ENCODE measurements at regions not wholly inside any gene's neighbourhood (a gene's known extent, or its start where the extent isn't known, plus 50 kb on each side); places are given as distances from the start of the nearest gene placed in this dataset.

DNA sequence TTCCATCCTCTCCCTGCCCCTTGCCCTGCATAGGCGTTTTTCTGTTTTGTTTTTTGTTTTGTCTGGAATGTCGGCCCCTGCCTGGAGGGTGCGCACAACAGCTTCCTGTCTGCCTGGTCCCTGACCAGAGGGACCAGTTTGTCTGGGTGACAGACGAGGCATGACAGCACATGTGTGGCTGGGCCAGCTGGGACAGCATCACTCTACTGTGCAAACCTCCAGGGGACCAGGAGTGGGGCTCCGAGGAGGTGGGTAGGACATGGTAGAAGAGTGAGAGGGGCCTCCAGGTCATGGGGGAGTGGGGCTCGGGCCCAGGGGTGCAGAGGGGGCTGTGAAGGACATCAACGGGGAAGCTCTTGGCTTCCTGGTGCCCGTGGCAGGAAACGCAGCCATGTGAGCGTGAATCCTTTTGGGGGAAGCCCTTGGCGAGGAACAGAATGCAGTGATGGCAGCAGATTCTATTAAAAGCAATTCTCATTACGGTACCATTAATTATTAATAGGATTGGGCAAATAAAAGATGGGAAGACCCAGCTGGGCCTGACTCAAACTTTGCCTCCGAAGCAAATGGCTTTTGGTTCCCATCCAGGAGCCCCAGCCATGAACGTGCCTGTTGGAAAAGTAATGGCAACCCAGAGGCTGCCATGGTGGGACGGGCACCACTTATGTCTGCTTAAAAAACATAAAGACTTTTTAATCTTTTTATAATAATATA, 184.4 kb upstream of the IER5L start:
- no peaks in the 10 kb centered on the region for H3K36me3 ChIP-seq (ENCODE audit: insufficient read depth, insufficient read length, low read length)
- H3K9ac ChIP-seq (ENCODE audit: insufficient read length, low read depth): no peak overlapping the region
- no peak for DNase-seq (ENCODE audit: low read depth, low spot score)
- no peak overlapping the region for H3K4me3 ChIP-seq (ENCODE audit: insufficient read length, low read depth)
- H3K9me3 ChIP-seq (ENCODE audit: insufficient read depth, low read length): no peaks in the 10 kb centered on the region
- H3K4me1 ChIP-seq (ENCODE audit: insufficient read depth, insufficient read length): peaks cover 10% of the 10 kb centered on the region
- H3K27me3 ChIP-seq (ENCODE audit: insufficient read depth, insufficient read length): no peaks in the 10 kb centered on the region
- no peak for TF ChIP-seq SUZ12 (IDR thresholded peaks at IDR 0.05; ENCODE audit: extremely low read depth, insufficient read depth, insufficient read length)

GRCh38 chr9:129361196-129361595, 183.1 kb upstream of the IER5L start:
- no peak for DNase-seq (ENCODE audit: low read depth, low spot score)
- H3K27me3 ChIP-seq (ENCODE audit: insufficient read depth, insufficient read length): no peaks in the 10 kb centered on the region
- no peak overlapping the region for H3K9ac ChIP-seq (ENCODE audit: insufficient read length, low read depth)

DNA sequence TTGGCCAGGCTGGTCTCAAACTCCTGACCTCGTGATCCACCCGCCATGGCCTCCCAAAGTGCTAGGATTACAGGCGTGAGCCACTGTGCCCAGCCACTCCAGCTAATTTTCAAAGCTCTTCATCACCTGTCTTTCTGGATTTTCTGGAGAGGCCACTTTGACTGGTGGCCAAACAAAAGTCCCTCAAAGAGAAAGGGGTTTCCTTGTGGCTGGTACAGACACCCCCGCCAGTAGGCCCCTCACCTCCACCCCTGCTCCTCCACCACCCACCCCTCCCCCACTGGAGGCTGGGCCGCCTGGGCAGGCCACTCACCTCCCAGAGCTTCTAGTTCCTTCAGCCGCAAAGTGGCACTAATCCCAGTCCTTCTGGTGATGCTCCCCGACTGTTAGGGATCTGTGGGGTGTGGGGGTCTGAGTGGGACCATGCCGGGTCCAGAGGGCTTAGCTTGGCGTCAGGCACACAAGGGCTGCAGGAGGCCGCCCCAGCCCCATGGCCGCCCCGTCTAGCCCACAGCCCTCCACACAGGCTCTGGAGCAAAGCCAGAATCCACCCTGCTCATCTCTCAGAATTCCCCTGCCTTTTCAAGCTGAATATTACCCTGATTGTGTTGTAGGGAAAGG, 182.0 kb upstream of the IER5L start:
- DNase-seq (ENCODE audit: low read depth, low spot score): no peak

More at GRCh38 chr9:129361196-129361595, 183.1 kb upstream of the IER5L start:
- no peaks in the 10 kb centered on the region for H3K36me3 ChIP-seq (ENCODE audit: insufficient read depth, insufficient read length, low read length)
- TF ChIP-seq ZNF274 (IDR thresholded peaks at IDR 0.05; ENCODE audit: low read depth, low read length): no peak
- peaks cover 10% of the 10 kb centered on the region for H3K4me1 ChIP-seq (ENCODE audit: insufficient read depth, insufficient read length)
- no peak overlapping the region for H3K4me3 ChIP-seq (ENCODE audit: insufficient read length, low read depth)
- H3K9me3 ChIP-seq (ENCODE audit: insufficient read depth, low read length): peaks cover 2% of the 10 kb centered on the region; the same call in 1 of the 2 replicates

GRCh38 chr9:129359162-129359811, 181.2 kb upstream of the IER5L start:
- Histone ChIP-seq H3K4me1 (ENCODE audit: insufficient read depth, insufficient read length) (peaks cover 10% of the 10 kb centered on the region), H3K4me3 (ENCODE audit: insufficient read length, low read depth) (no peak overlapping the region), H3K27me3 (ENCODE audit: insufficient read depth, insufficient read length) (no peaks in the 10 kb centered on the region), H3K9ac (ENCODE audit: insufficient read length, low read depth) (no peak overlapping the region), H3K36me3 (ENCODE audit: insufficient read depth, insufficient read length, low read length) (no peaks in the 10 kb centered on the region), H3K9me3 (ENCODE audit: insufficient read depth, low read length) (peaks cover 15% of the 10 kb centered on the region)
- TF ChIP-seq YY1 (IDR thresholded peaks at IDR 0.05; ENCODE audit: insufficient read depth, insufficient read length): no peak
- TF ChIP-seq SUZ12 (IDR thresholded peaks at IDR 0.05; ENCODE audit: extremely low read depth, insufficient read depth, insufficient read length): no peak
- TF ChIP-seq ZNF274 (IDR thresholded peaks at IDR 0.05; ENCODE audit: low read depth, low read length): no peak
- no peak for DNase-seq (ENCODE audit: low read depth, low spot score)

More for the DNA sequence above, 182.0 kb upstream of the IER5L start:
- Histone ChIP-seq H3K9me3 (ENCODE audit: insufficient read depth, low read length) (peaks cover 14% of the 10 kb centered on the region), H3K9ac (ENCODE audit: insufficient read length, low read depth) (no peak overlapping the region), H3K4me1 (ENCODE audit: insufficient read depth, insufficient read length) (peaks cover 10% of the 10 kb centered on the region), H3K36me3 (ENCODE audit: insufficient read depth, insufficient read length, low read length) (no peaks in the 10 kb centered on the region), H3K4me3 (ENCODE audit: insufficient read length, low read depth) (no peak overlapping the region), H3K27me3 (ENCODE audit: insufficient read depth, insufficient read length) (no peaks in the 10 kb centered on the region)
- no peak for TF ChIP-seq ZNF274 (IDR thresholded peaks at IDR 0.05; ENCODE audit: low read depth, low read length)
- no peak for TF ChIP-seq YY1 (IDR thresholded peaks at IDR 0.05; ENCODE audit: insufficient read depth, insufficient read length)
- TF ChIP-seq SUZ12 (IDR thresholded peaks at IDR 0.05; ENCODE audit: extremely low read depth, insufficient read depth, insufficient read length): no peak

GRCh38 chr9:129358621-129359154, 180.6 kb upstream of the IER5L start:
- no peaks in the 10 kb centered on the region for H3K27me3 ChIP-seq (ENCODE audit: insufficient read depth, insufficient read length)
- peaks cover 12% of the 10 kb centered on the region for H3K4me1 ChIP-seq (ENCODE audit: insufficient read depth, insufficient read length)
- no peaks in the 10 kb centered on the region for H3K36me3 ChIP-seq (ENCODE audit: insufficient read depth, insufficient read length, low read length)
- H3K9me3 ChIP-seq (ENCODE audit: insufficient read depth, low read length): peaks cover 15% of the 10 kb centered on the region
- no peak for DNase-seq (ENCODE audit: low read depth, low spot score)
- H3K9ac ChIP-seq (ENCODE audit: insufficient read length, low read depth): no peak overlapping the region
- no peak overlapping the region for H3K4me3 ChIP-seq (ENCODE audit: insufficient read length, low read depth)
- TF ChIP-seq SUZ12 (IDR thresholded peaks at IDR 0.05; ENCODE audit: extremely low read depth, insufficient read depth, insufficient read length): no peak
- TF ChIP-seq ZNF274 (IDR thresholded peaks at IDR 0.05; ENCODE audit: low read depth, low read length): no peak
- TF ChIP-seq YY1 (IDR thresholded peaks at IDR 0.05; ENCODE audit: insufficient read depth, insufficient read length): no peak

- Histone ChIP-seq H3K36me3 (ENCODE audit: insufficient read depth, insufficient read length, low read length) (no peaks in the 10 kb centered on the region), H3K4me1 (ENCODE audit: insufficient read depth, insufficient read length) (peaks cover 15% of the 10 kb centered on the region), H3K27me3 (ENCODE audit: insufficient read depth, insufficient read length) (no peaks in the 10 kb centered on the region), H3K9ac (ENCODE audit: insufficient read length, low read depth) (no peak overlapping the region), H3K9me3 (ENCODE audit: insufficient read depth, low read length) (peaks cover 15% of the 10 kb centered on the region), H3K4me3 (ENCODE audit: insufficient read length, low read depth) (no peak overlapping the region)
- TF ChIP-seq ZNF274 (IDR thresholded peaks at IDR 0.05; ENCODE audit: low read depth, low read length) (no peak), SUZ12 (IDR thresholded peaks at IDR 0.05; ENCODE audit: extremely low read depth, insufficient read depth, insufficient read length) (no peak), YY1 (IDR thresholded peaks at IDR 0.05; ENCODE audit: insufficient read depth, insufficient read length) (no peak)
- DNase-seq (ENCODE audit: low read depth, low spot score): no peak
Measured at GRCh38 chr9:129357773-129358245, 179.7 kb upstream of the IER5L start.
